NT2/D1 (cell line): ENCODE measurements at regions not wholly inside any gene's neighbourhood (a gene's known extent, or its start where the extent isn't known, plus 50 kb on each side); places are given as distances from the start of the nearest gene placed in this dataset.

Experiments used
- SUZ12 ChIP-seq: IDR thresholded peaks from 2 replicates; pipeline ENCODE4 v1.6.1; 2011; ENCODE audit not compliant: insufficient read length, insufficient read depth; ENCODE audit errors: extremely low read depth
- YY1 ChIP-seq: IDR thresholded peaks from 2 replicates; pipeline ENCODE4 v1.6.1; 2011; ENCODE audit not compliant: insufficient read length, insufficient read depth
- ZNF274 ChIP-seq: IDR thresholded peaks from 2 replicates; pipeline ENCODE4 v1.6.1; 2011; ENCODE audit warnings: mild to moderate bottlenecking, low read depth, low read length

DNA sequence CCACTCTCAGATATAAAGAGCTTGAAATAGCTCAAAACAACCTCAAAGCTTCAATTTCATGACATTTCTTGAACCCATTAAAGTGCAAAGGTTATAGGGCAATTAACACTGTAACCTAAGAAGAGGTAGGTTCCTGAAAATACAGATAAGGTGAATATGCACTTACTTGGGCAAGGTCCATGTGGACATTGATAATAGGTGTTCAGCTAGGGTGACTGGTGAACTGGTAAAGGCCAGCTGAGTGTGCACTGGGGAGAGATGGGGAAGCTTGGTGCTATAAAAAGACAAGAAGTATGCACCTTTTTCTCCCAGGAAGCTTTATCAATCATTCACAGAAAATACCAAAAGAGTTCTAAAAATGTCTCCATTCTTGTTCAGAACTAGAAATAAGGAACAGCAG is 418.6 kb downstream of the SLC16A7 start:
- TF ChIP-seq YY1 (no peak), ZNF274 (no peak), SUZ12 (no peak)
